Middle frontal gyrus (tissue), 1 donor: ENCODE measurements at regions not wholly inside any gene's neighbourhood (a gene's known extent, or its start where the extent isn't known, plus 50 kb on each side); places are given as distances from the start of the nearest gene placed in this dataset.
"Not testable (repeated sequence)": the region's sequence is repeated elsewhere in the genome, so short reads cannot be mapped to it uniquely, and the experiment has no call there.

ENCODE experiments used
- DNase-seq: peaks from one replicate; pipeline ENCODE4 v3.0.0-alpha.2; 2015; ENCODE audit warnings: low spot score; ENCODE audit errors: extremely low spot score

DNA sequence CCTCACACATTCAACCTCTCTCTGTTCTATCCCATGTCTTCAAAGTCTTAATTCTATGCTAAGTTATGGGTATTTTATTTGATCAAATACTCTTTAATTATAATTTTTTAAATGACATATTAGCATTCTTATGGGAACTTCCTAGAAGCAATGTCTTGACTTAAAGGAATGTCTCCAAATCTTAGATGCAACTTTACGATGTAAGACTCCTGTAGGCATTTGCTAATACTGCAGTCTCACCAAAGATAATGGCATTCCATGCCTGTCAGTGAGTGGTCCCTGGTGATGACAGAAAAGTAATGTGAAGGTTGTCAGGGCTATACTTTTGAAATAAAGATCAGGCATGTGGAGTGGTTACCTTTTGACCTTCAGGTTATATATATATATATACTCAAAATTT lies 1654.2 kb upstream of the WWC1 start:
- DNase-seq = no peak

DNA sequence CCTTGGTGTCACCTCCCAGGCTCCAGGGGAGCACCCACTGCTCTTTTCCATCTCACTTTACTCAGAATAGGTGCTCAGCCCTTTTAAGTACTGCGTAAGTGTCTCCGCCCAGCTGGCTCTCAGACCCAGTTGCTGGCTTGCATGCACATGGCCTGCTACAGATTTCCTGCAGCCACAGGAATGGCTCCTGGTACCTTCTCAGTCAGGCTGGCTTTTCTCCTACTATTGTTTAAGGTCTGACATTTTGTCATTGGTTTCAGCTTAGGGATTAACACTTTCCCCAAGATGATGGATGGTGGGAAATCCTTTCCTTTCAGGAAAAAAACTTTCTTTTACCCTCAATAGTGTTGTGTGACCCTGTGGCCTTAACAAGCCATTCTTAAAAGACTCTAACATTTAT lies 1652.3 kb upstream of the WWC1 start:
- DNase-seq = no peak

DNA sequence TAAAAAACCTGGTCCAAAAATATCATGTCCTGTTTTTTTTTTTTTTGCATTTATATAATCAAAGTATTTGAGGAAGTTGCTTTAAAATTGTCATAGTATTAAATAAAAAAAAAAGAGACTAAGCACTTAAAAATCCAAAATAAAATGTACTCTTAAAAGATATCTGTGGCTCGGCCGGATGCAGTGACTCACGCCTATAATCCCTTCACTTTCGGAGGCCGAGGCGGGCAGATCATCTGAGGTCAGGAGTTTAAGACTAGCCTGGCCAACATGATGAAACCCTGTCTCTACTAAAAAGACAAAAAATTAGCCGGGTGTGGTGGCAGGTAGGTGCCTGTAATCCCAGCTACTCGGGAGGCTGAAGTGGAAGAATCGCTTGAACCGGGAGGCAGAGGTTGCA lies 1651.3 kb upstream of the WWC1 start:
- not testable (repeated sequence) for DNase-seq

DNA sequence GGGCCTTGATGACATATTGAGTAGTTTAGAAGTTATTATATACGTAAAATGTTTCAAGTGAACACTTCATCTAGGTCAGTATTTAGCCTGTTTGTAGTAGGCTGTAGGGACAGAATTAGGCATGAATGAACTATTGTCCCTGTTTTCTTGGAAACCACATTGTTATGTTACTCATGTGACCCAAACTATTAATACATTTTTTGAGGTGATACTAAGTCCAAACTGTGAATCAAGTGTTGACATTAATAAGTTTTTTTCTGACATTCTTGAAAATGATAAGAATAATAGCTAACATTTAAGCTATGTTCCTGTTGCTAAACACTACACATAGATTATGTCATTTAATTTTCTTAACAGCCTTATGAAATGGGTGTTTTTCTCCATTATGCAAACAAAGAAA lies 1642.7 kb upstream of the WWC1 start:
- DNase-seq = no peak

DNA sequence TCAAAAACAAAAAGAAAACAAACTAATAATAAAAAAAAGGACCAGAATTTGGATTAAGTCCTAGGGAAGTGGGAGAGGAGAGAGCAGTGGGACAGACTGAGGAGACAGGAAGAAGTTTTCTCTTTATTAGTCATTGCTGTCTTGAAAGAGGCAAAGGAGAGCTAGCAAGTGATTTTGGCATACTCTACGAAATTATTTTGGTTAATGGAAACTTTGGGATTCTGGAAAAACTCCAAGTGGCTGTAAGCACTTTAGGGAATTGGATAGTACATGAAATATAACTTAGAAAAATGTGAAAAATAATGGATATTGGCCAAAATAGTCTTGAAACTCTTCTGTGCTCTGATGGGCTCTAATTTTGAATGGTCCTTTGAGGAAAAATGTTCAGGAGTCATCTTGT lies 1641.8 kb upstream of the WWC1 start:
- no peak for DNase-seq

DNA sequence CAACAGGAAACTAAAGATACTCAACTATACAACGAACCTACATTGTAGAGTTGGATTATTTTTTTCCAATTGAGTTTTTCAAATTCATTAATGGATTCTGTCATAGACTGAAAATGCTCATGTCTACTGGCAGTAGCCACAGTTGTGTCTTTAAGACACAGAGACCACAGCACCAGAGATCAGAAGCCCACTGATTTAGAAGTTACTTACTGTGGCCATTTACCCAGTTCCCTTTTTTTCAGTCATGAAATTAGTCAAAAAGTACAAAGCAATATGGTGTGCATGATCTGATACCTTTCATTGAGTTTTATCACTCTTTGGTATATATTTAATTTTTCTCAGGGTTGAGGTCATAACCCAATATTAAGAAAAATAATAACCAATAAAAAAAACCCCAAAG lies 1640.2 kb upstream of the WWC1 start:
- DNase-seq = no peak

DNA sequence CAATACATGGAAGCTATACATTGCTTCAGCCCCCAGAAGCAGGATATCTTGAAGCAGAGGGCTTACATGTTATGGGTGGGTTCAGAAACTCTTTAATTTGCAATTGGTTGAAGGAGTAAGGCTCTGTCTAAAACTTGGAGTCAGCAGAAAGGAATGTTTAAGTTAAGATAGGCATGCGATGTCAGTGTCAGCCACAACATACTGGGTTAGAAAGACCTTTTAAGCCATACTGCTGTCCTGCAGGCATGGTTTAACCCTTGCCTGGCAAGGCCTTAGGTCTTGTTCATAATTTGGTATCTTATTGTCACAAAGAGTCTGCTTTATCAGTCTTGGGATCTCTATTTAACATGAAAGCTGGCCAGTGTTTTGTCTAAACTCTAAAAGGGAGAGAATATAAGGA lies 1619.6 kb upstream of the WWC1 start:
- no peak for DNase-seq

DNA sequence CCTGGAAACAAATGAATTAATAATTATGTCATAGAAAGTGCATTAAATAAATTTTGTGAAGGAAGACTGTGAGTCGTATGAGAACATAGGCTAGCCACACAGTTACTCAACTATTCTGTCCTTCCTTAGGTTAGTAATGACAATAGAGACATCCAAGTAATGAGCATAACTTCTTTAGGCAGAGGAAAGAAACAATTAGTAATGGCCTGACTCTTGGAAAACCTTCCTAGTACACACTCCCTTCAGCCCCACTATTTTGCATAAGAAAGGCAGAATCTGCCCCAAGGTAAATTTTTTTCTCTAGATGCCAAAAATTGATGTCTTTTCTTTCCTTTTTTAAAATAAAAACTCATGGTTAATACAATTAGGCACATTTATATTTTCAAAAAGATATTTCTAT lies 1619.0 kb upstream of the WWC1 start:
- DNase-seq = no peak

DNA sequence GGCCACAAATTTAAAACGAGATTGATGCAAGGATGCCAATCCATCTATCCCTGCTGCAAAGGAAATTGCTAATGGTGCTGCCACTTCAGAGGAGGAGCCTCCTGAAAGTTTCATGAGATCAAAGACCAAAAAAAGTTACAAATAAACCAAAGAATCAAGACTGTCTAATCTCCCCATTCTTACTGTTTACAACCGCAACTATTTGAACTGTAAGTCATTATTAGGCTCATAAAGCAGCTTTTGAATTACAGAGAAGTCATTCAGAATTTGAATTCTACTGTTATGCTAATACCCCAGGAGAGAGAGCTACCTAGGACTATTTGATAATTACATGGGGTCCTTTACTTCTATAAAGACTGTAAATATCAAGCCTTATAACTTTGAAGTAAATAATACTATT lies 1613.6 kb upstream of the WWC1 start:
- no peak for DNase-seq

DNA sequence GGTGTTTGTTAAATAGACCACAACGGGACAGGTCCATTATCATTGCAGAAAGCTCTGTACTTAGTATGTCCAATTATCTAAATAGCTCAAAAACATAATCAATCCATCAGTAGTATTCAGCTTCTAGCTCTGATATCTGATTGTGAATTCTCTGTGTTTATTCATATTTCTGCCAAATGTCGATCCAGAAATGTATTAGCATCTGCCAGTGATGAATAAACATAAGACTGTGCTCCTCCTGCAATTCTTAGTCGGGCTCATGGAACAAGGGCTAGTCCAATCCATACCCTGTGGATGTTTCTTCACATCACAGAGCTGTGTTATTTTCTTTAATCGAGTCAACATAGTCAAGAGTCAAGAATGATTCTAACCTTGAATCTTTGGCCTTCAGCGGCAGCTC lies 1612.1 kb upstream of the WWC1 start:
- DNase-seq = no peak

DNA sequence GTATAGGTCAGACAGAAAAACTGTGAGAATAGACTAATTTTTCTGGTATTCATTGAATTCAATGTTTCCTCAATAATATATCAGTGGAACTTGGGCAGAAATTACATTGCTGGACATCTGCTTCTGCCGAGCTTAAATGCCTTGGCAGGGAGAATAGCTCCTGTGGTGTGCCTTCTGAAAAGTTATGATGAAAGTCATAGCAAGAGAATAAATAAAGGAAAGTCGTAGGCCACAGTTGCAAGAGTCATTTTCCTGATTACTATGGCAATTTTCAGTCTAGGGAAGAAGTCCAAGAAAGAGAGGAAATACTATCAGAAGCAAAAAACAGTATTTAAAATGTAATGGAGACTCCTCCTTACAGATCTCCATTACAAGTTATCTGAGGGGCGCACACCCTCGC lies 1596.1 kb upstream of the WWC1 start:
- DNase-seq = no peak

DNA sequence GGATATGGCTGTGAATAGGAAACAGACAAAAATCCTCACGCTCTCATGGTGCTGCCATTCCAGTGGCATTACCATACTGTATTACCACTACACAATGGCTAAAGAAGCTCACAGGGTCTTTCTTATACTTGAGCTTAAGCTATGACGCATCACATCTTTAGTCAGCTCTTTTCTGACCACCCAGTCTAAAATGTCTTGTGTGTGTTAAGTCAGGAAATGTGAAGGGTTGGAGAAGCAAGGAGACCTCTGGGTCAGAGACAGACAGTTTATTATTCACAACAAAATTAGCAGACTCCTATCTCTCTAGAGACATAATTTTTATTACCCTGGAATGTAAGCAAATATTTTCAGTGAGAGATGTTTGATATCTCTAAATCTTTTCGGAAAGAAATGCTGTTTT lies 1583.2 kb upstream of the WWC1 start:
- DNase-seq = no peak

DNA sequence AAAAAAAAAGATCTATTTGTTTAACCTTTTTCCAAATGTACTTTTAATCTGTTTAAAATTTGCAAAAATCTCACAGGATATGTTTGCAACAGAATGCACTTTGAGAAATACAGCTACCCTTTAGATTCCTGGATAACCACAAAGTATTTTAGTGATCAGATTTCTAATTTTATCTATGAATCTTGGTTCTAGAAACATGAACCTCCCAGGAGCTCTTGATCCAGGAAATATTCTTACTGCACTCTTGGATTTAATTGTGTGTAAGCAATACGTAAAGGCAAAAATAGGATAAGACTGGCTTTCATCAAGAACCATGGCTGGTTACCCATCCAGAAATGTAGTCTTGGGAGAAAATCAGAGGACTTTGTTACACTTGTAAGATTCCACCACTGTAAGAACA lies 1581.8 kb upstream of the WWC1 start:
- no peak for DNase-seq

DNA sequence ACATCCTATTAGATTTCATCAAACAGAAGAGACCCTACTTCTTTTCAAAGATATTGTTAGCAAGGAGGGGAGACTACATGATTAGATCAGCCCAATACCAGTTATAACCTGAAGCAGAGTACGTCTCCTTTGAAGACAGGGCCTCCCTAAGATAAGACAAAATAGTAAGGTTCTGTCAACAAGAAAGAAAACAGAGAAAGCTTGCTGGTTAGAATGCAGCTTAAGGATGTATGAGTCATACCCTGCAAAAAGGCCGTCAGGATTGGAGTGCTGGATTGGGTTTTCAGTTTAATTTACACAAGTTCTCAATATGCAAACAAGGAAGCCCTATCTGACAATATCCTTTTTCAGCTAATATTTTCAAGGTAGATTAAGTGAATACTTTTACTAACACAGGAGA lies 1581.2 kb upstream of the WWC1 start:
- DNase-seq = no peak

DNA sequence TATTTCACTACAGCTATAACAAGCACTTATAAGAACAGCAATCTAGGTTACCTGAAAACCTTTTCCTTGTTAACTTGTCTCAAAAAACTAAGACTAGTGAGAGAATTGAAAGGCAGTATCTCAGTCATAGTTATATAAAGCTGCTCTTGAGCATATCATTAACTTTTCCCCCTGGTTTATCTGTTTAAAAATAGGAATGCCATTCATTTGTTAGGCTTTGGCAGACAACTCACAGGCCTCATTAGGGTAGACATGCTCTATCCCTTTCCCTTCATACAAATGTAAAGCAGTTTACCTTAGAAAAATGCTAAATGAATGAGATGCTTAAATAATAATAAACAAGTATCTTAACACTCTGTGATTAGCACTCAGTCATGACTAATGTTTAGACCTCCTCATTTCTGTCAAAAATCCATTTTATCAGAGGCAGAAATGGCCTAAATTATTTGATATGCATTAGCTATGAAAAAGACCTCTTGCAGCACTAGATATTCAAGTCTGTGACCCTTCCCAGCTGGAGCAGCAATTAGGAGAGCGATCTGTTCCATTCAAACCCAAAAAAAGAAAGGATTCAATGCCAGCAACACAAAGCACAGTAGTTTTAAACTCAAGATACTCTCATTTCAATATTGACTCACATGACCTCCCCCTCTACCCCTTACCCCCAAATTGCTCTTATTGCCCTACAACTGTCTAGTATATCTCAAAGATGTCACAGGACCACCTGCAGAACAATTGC lies 1578.8 kb upstream of the WWC1 start:
- DNase-seq = no peak

DNA sequence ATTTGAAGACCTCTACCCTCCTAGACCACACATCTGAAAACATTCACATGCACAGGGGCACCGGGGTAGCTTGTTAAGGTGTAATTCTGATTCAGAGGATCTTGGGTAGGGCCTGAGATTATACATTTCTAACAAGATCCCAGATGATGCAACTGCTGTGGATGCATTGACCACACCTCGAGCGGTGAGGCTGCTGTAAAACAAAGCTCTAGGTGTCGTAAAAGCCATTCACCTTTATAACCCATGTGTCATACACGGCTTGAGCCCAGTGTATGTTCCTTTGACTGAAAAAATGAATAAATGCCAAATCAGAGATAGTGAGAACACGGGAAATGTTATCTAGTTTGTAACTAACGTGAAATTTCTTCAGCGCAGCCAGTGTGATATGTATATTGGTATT lies 1578.2 kb upstream of the WWC1 start:
- DNase-seq = no peak

DNA sequence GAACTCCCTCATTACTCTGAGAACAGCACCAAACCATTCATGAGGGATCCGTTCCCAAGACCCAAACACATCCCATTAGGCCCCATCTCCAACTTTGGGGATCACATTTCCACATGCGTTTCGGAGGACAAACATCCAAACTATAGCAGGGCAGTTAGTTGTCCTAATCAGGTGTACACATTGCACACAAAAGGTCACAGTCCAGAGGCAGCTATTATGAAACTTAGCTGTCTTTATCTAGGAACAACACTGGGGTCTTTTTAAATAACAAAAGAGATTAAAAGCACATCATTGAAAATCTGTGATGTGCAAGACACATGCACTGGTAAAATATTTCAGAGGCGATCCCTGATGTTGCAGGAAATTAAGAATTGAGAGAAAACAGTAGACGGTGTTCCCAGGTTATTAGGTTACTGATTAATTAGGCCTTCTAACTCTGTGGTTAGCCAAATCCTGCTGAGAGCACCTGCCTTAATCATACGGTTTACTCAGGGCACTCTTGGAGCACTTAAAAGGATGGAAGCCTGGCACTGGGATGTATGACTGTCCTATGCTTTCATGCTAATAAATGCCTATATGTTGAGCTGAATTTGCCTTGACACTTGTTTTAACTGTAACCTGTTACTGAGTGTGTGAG lies 1574.5 kb upstream of the WWC1 start:
- DNase-seq = no peak

DNA sequence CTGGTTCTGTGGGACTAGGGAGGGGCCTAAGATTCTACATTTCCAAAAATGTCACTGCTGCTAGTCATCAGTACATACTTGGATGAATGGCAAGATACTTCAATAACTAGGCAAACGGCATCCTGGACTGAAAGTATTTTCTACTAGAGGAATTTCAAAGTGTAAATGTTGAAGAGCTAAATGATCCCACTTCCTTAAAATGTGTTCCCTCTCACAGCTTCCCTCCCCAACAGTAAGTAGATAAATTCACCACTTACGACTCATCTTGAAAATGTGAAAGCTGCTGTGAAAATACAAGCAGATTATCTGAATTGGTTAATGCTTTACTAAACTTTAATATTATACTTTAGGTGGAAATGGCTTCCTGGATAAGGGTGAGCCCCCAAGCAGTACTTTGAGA lies 1571.5 kb upstream of the WWC1 start:
- no peak for DNase-seq

DNA sequence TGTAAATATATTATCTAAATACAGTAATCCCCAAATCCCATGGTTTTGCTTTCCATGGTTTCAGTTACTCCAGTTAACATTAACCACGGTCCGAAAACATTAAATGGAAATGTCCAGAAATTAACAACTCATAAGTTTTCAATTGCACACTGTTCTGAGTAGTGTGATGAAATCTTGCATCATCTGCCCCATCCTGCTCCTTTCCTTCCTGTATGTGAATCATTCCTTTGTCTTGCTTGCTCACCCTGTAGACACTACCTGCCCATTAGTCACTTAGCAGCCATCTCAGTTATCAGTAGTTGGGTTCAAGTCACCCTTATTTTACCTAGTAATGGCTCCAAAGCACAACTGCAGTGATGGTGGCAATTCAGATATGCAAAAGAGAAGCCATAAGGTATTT lies 1568.5 kb upstream of the WWC1 start:
- no peak for DNase-seq

DNA sequence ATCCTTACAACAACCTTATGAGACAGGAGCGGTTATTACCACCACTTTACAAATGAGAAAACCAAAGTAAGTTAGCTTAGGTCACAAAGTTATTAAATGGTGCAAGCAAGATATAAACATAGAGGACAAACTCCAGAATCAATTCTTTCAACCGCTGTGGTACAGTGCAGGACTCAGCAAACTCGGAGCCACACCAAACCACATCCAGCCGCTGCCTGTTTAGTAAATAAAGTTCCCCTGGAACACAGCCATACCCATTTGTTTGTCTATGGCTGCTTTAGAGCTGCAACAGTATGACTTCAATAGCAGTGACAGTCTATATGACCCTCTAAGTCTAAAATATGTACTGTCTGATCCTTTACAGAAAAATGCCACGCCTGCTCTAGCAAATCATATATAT lies 1567.2 kb upstream of the WWC1 start:
- no peak for DNase-seq

DNA sequence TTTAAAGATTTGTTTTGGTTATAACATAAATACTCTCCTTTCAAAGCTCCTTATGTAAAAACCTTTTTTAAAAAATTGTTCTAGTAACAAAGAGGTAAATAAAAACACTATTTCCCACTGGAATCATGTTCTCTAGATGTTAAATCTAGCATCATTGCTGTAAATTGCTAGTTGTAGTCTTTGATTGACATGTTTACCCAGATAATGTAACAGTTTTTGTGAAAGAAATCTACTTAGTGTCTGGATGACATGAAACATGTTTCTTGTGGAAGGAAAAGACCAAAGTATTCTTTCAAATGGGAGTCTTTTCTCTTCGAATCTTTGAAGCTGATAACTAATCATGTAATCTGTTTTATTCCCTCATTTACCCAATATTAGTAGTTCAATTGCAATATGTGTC lies 1565.9 kb upstream of the WWC1 start:
- DNase-seq = no peak

DNA sequence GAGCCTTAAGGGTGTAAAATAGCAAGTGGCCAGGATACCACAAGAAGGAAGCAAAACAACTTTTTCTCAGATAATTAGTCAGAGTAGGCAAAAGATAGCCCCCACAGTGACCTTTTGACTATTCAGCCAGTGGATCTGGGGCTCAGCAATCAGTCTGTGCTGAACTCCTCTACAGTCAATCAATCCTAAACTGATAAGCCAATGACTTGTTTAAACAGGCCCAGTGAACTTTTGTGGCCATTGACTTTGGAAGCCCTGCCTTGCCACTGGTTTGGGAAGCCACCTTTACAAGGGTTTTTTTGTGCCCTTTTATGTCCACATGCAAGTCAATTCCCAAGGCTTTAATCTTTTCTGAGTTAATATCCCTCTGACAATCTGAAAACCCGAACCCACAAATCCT lies 1565.0 kb upstream of the WWC1 start:
- DNase-seq = no peak

DNA sequence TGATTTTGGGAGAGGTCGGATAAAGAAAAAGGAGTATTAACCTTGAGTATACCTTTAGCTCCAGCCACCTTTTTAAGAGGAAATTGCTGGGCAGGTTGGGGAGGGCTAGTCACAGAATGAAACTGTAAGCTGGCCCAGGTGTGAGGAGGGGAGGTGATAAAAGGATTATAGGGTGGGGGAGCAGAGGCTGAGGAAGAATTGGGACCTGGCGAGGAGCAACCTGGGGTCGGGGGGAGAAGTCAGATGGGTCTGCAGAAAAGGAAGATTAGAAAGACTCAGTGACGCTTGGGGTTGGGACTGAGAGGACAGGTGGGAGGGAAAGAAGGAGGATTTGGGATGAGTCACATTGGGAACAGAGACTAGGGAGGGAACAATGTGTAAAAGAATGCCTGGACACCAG lies 1548.5 kb upstream of the WWC1 start:
- not testable (repeated sequence) for DNase-seq

DNA sequence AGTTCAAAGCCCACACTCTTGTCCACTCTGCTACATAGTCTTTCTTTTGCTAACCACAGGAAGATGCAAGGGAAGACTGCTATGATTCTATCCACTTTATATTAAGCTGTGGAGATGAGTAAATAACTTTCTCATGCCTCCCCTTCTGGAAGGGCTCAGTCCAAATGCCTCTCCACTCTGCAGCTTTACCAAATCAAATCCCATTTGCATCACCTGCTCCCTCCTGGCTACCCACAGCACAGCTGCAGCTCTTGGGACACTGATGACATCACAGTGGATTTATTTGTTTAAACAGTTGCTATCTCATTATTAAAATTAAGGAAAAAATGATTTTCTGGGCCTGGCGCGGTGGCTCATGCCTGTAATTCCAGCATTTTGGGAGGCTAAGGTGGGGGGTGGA lies 1544.9 kb upstream of the WWC1 start:
- DNase-seq = no peak
